COR-L47 (cell line): ENCODE measurements at regions not wholly inside any gene's neighbourhood (a gene's known extent, or its start where the extent isn't known, plus 50 kb on each side); places are given as distances from the start of the nearest gene placed in this dataset.

Experiments
- DNase-seq: peaks from one replicate; lab custom pipeline; 2025; lab: John Stamatoyannopoulos, UW

- no peak for DNase-seq
These were observed 362.8 kb downstream of the CBLN2 start for GRCh38 chr18:72181241-72181764.

- no peak for DNase-seq
These were observed 363.5 kb downstream of the CBLN2 start for GRCh38 chr18:72180689-72181088.

- no peak for DNase-seq
These were observed 369.0 kb downstream of the CBLN2 start for GRCh38 chr18:72174972-72175649.

GRCh38 chr18:72171596-72171995, 372.5 kb downstream of the CBLN2 start:
- DNase-seq = peak; percentile 71

GRCh38 chr18:72161691-72162090, 382.5 kb downstream of the CBLN2 start:
- DNase-seq = no peak

- DNase-seq = peak; percentile 44
These were observed 383.4 kb downstream of the CBLN2 start for GRCh38 chr18:72160510-72161445.

GRCh38 chr18:72155327-72155726, 388.8 kb downstream of the CBLN2 start:
- peak; percentile 55 for DNase-seq

- DNase-seq = no peak
These were observed 389.2 kb downstream of the CBLN2 start for GRCh38 chr18:72154926-72155325.

GRCh38 chr18:72152935-72153334, 391.2 kb downstream of the CBLN2 start:
- DNase-seq = no peak

GRCh38 chr18:72147830-72148229, 396.3 kb downstream of the CBLN2 start:
- DNase-seq = no peak

GRCh38 chr18:72140007-72140406, 404.1 kb downstream of the CBLN2 start:
- no peak for DNase-seq

GRCh38 chr18:72128649-72129048, 415.5 kb downstream of the CBLN2 start:
- DNase-seq = no peak

GRCh38 chr18:72122103-72122502, 422.0 kb downstream of the CBLN2 start:
- no peak for DNase-seq

- DNase-seq = no peak
These were observed 425.1 kb downstream of the CBLN2 start for GRCh38 chr18:72119082-72119481.

GRCh38 chr18:72114801-72115594, 429.1 kb downstream of the CBLN2 start:
- DNase-seq = no peak

- DNase-seq = peak; percentile 82
These were observed 436.3 kb downstream of the CBLN2 start for GRCh38 chr18:72107647-72108383.

- DNase-seq = no peak
These were observed 439.3 kb downstream of the CBLN2 start for GRCh38 chr18:72104851-72105250.

GRCh38 chr18:72102412-72102811, 441.7 kb downstream of the CBLN2 start:
- no peak for DNase-seq

- no peak for DNase-seq
These were observed 443.6 kb downstream of the CBLN2 start for GRCh38 chr18:72100465-72101004.

- DNase-seq = no peak
These were observed 452.8 kb downstream of the CBLN2 start for GRCh38 chr18:72091369-72091768.

GRCh38 chr18:72089432-72089831, 454.7 kb downstream of the CBLN2 start:
- no peak for DNase-seq
